ENCODE measurements at regions not wholly inside any gene's neighbourhood (a gene's known extent, or its start where the extent isn't known, plus 50 kb on each side); places are given as distances from the start of the nearest gene placed in this dataset.
"Not testable (repeated sequence)": the region's sequence is repeated elsewhere in the genome, so short reads cannot be mapped to it uniquely, and the experiment has no call there.

- DNase-seq (ENCODE audit: low read depth): no peak
- H3K4me3 ChIP-seq (ENCODE audit: low read depth, low read length): no peak overlapping the region
- TF ChIP-seq CTCF (IDR thresholded peaks at IDR 0.05; ENCODE audit: low read depth, low read length, missing control alignments): no peak
Measured at GRCh38 chr13:44797685-44798084, 191.6 kb downstream of the NUFIP1 start.

- no peak for TF ChIP-seq CTCF (IDR thresholded peaks at IDR 0.05; ENCODE audit: low read depth, low read length, missing control alignments)
- H3K4me3 ChIP-seq (ENCODE audit: low read depth, low read length): no peak overlapping the region
- DNase-seq (ENCODE audit: low read depth): no peak
Measured at GRCh38 chr13:44796597-44797490, 192.4 kb downstream of the NUFIP1 start.

GRCh38 chr13:44796039-44796438 lies 193.2 kb downstream of the NUFIP1 start:
- not testable (repeated sequence) for H3K4me3 ChIP-seq (ENCODE audit: low read depth, low read length); DNase-seq (ENCODE audit: low read depth)

GRCh38 chr13:44795176-44795575 lies 194.1 kb downstream of the NUFIP1 start:
- TF ChIP-seq CTCF (IDR thresholded peaks at IDR 0.05; ENCODE audit: low read depth, low read length, missing control alignments): no peak
- H3K4me3 ChIP-seq (ENCODE audit: low read depth, low read length): no peak overlapping the region
- DNase-seq (ENCODE audit: low read depth): no peak

GRCh38 chr13:44792096-44792495 lies 197.2 kb downstream of the NUFIP1 start:
- no peak for TF ChIP-seq CTCF (IDR thresholded peaks at IDR 0.05; ENCODE audit: low read depth, low read length, missing control alignments)
- H3K4me3 ChIP-seq (ENCODE audit: low read depth, low read length): no peak overlapping the region
- DNase-seq (ENCODE audit: low read depth): no peak

- no peak for TF ChIP-seq CTCF (IDR thresholded peaks at IDR 0.05; ENCODE audit: low read depth, low read length, missing control alignments)
- no peak for DNase-seq (ENCODE audit: low read depth)
- no peak overlapping the region for H3K4me3 ChIP-seq (ENCODE audit: low read depth, low read length)
Measured at GRCh38 chr13:44790289-44790688, 199.0 kb downstream of the NUFIP1 start.

- H3K4me3 ChIP-seq (ENCODE audit: low read depth, low read length): no peak overlapping the region
- DNase-seq (ENCODE audit: low read depth): no peak
- TF ChIP-seq CTCF (IDR thresholded peaks at IDR 0.05; ENCODE audit: low read depth, low read length, missing control alignments): no peak
Measured at GRCh38 chr13:44787617-44788016, 201.7 kb downstream of the NUFIP1 start.
